Mesenchymal stem cell (in vitro differentiated cells and primary cell): ENCODE measurements at regions not wholly inside any gene's neighbourhood (a gene's known extent, or its start where the extent isn't known, plus 50 kb on each side); places are given as distances from the start of the nearest gene placed in this dataset.

Experiments used
- DNase-seq: peaks from one replicate; pipeline ENCODE4 v3.0.0-alpha.2; 2013
- H2AFZ ChIP-seq: one replicate; pipeline ENCODE4 v1.6.1; 2013; ENCODE audit warnings: low read depth, mild to moderate bottlenecking, control low read depth, inconsistent platforms, low read length, moderate library complexity
- H2AK5ac ChIP-seq: 2 replicates; pipeline ENCODE4 v1.6.1; 2013; ENCODE audit warnings: low read length, moderate library complexity, mild to moderate bottlenecking, inconsistent platforms; ENCODE audit not compliant: severe bottlenecking
- H2BK120ac ChIP-seq: one replicate; pipeline ENCODE4 v1.6.1; 2013; ENCODE audit warnings: low read depth, mild to moderate bottlenecking, inconsistent platforms, low read length, moderate library complexity
- H2BK12ac ChIP-seq, 2 experiments: one replicate each; pipeline ENCODE4 v1.6.1; 2013; ENCODE audit warnings: inconsistent platforms in 2 of 2, low read length in 2 of 2, mild to moderate bottlenecking in 2 of 2, moderate library complexity in 2 of 2, control low read depth in 1 of 2
- H2BK15ac ChIP-seq: one replicate; pipeline ENCODE4 v1.6.1; 2013; ENCODE audit warnings: mild to moderate bottlenecking, low read depth, inconsistent platforms; ENCODE audit not compliant: poor library complexity, severe bottlenecking
- H2BK5ac ChIP-seq: 2 replicates; pipeline ENCODE4 v1.6.1; 2013; ENCODE audit warnings: low read depth, mild to moderate bottlenecking, low read length, control low read depth, inconsistent platforms; ENCODE audit not compliant: poor library complexity, severe bottlenecking
- H3K14ac ChIP-seq, 2 experiments: one replicate each; pipeline ENCODE4 v1.6.1; 2013; ENCODE audit warnings: inconsistent platforms in 2 of 2, low read length in 2 of 2, control low read depth in 1 of 2, mild to moderate bottlenecking in 1 of 2, moderate library complexity in 1 of 2
- H3K18ac ChIP-seq, 2 experiments: one replicate each; pipeline ENCODE4 v1.6.1; 2013; ENCODE audit warnings: inconsistent platforms in 2 of 2, low read length in 2 of 2, control low read depth in 1 of 2, low read depth in 1 of 2, mild to moderate bottlenecking in 1 of 2
- H3K23ac ChIP-seq, 2 experiments: one replicate each; pipeline ENCODE4 v1.6.1; 2013; ENCODE audit warnings: inconsistent platforms in 2 of 2, low read length in 2 of 2, mild to moderate bottlenecking in 2 of 2, moderate library complexity in 2 of 2, control low read depth in 1 of 2
- H3K27ac ChIP-seq: 2 replicates; pipeline ENCODE4 v1.5.1; 2013; ENCODE audit warnings: mild to moderate bottlenecking, moderate library complexity, low read length, control low read depth, inconsistent platforms; ENCODE audit not compliant: poor library complexity, severe bottlenecking
- H3K27me3 ChIP-seq, 2 experiments: 2 replicates each; pipeline versions ENCODE4 v1.6.1 to v1.7.0; 2013; ENCODE audit warnings: low read length in 2 of 2, mild to moderate bottlenecking in 2 of 2, moderate library complexity in 2 of 2, control low read depth in 1 of 2, inconsistent platforms in 1 of 2; ENCODE audit not compliant: control insufficient read depth in 1 of 2, insufficient read depth in 1 of 2
- H3K36me3 ChIP-seq, 2 experiments: 2 replicates each; pipeline versions ENCODE4 v1.6.1 to v1.7.0; 2013; ENCODE audit warnings: low read length in 2 of 2, control low read depth in 1 of 2, inconsistent platforms in 1 of 2, low read depth in 1 of 2, mild to moderate bottlenecking in 1 of 2; ENCODE audit not compliant: insufficient read depth in 2 of 2, control insufficient read depth in 1 of 2
- H3K4ac ChIP-seq, 2 experiments: one replicate each; pipeline ENCODE4 v1.6.1; 2013; ENCODE audit warnings: inconsistent platforms in 2 of 2, low read length in 2 of 2, mild to moderate bottlenecking in 2 of 2, moderate library complexity in 2 of 2, control low read depth in 1 of 2, low read depth in 1 of 2
- H3K4me1 ChIP-seq: 2 replicates; pipeline ENCODE4 v1.6.1; 2013; ENCODE audit warnings: low read depth, low read length, control low read depth; ENCODE audit not compliant: control insufficient read depth, insufficient read depth
- H3K4me2 ChIP-seq: 2 replicates; pipeline ENCODE4 v1.6.1; 2013; ENCODE audit warnings: low read length, mild to moderate bottlenecking, inconsistent platforms; ENCODE audit not compliant: poor library complexity, severe bottlenecking
- H3K4me3 ChIP-seq, 2 experiments: 2 replicates each; pipeline versions ENCODE4 v1.5.1 to v1.7.0; 2013; ENCODE audit warnings: low read length in 2 of 2, mild to moderate bottlenecking in 2 of 2, control low read depth in 1 of 2, low read depth in 1 of 2; ENCODE audit not compliant: insufficient read depth in 1 of 2
- H3K79me1 ChIP-seq: replicated peaks from 2 replicates; pipeline ENCODE4 v1.6.1; 2013; ENCODE audit warnings: mild to moderate bottlenecking, control low read depth, low read length, inconsistent platforms; ENCODE audit not compliant: poor library complexity, severe bottlenecking
- H3K9ac ChIP-seq: 2 replicates; pipeline ENCODE4 v1.7.0; 2013; ENCODE audit warnings: mild to moderate bottlenecking, low read length, moderate library complexity
- H3K9me3 ChIP-seq: 2 replicates; pipeline ENCODE4 v1.7.0; 2013; ENCODE audit warnings: mild to moderate bottlenecking, low read length; ENCODE audit not compliant: control insufficient read depth
- H4K8ac ChIP-seq: one replicate; pipeline ENCODE4 v1.6.1; 2013; ENCODE audit warnings: inconsistent platforms, mild to moderate bottlenecking, low read length, moderate library complexity
- H4K91ac ChIP-seq: one replicate; pipeline ENCODE4 v1.6.1; 2013; ENCODE audit warnings: mild to moderate bottlenecking, low read length, inconsistent platforms
- WGBS: methylation state at CpG from one replicate; pipeline ENCODE4 v1.1.7; 2013; ENCODE audit warnings: mixed read lengths; 5-methylcytosine and 5-hydroxymethylcytosine counted together

DNA sequence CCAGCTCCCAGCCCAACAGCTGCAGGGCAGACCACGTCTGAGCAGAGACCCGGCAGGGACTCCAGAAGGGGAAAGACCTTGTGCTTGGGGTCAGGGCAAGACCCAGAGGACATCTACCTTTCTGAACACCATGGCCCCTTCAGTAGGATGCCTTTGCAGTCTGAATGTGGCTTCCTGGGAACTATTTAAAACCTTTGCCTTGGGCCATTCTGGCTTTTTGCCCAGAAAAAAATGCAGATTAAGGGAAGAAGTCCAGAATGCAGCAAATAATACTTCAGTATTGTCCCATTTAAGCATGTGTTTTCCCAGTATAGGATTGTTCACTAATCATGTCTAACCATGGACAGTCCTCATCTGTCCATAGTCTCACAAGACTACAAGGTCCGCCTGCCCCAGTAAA is 67.5 kb upstream of the ERCC6L2 start:
- no peak overlapping the region for H2BK5ac ChIP-seq
- peaks cover 0 to 3% of the 10 kb centered on the region in 2 experiments for H3K27me3 ChIP-seq
- no peaks in the 10 kb centered on the region for H3K79me1 ChIP-seq
- H3K18ac ChIP-seq = peak overlapping the region; percentile 7 to 99
- H3K4me2 ChIP-seq = no peak overlapping the region
- H4K91ac ChIP-seq = peak overlapping the region; percentile 81
- no peaks in the 10 kb centered on the region for H3K9me3 ChIP-seq
- 44% methylated on average over 3 of the region's 3 CpGs for WGBS
- peak; percentile 61 for DNase-seq
- peaks cover 3% of the 10 kb centered on the region for H3K4me1 ChIP-seq
- H2BK120ac ChIP-seq = peak overlapping the region; percentile 39
- H3K14ac ChIP-seq = peak overlapping the region in 1 of 2 experiments; percentile 90
- peak overlapping the region; percentile 6 for H3K27ac ChIP-seq
- H3K23ac ChIP-seq = peak overlapping the region in 1 of 2 experiments; percentile 72
- no peak overlapping the region for H3K9ac ChIP-seq
- no peak overlapping the region for H3K4me3 ChIP-seq
- no peak overlapping the region for H2AK5ac ChIP-seq
- H2AFZ ChIP-seq = no peak overlapping the region
- no peaks in the 10 kb centered on the region for H3K36me3 ChIP-seq
- peak overlapping the region in 1 of 2 experiments; percentile 96 for H3K4ac ChIP-seq
- H2BK15ac ChIP-seq = peak overlapping the region; percentile 44
- peak overlapping the region; percentile 9 to 99 for H2BK12ac ChIP-seq
- peak overlapping the region; percentile 47 for H4K8ac ChIP-seq

DNA sequence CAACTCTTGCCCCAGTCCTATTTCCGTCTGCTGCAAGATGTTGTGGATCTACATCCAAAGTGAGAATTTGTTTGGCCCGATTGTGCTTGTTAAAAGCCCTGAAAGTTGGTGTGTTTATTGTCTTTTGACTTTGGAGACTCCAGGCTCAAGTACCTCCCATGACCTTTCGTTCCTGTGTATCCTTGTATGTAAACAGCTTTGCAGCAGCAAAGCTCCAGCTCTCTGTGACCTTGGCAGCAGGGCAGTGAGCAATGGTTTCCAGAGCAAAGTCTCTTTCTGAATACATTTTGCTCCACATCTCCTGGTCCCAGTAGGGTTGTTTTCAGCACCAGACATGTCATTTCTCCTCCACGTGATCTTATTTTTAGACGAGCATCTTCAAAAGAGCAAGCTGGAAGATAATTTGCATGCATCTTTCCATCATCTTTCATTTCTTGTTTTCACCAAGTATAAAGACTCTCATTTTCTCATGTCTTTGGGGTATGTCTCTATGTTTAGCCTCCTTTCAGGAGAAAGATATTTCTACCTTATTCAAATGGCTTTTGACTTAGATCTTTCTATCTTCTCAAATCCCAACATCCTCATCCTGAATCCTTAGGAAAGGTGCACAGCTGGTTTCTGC is 68.1 kb upstream of the ERCC6L2 start:
- Histone ChIP-seq H3K14ac (peak overlapping the region in 1 of 2 experiments; percentile 90), H3K4me1 (peaks cover 3% of the 10 kb centered on the region), H2BK120ac (no peak overlapping the region), H2AFZ (no peak overlapping the region), H4K91ac (peak overlapping the region; percentile 81), H3K4me2 (no peak overlapping the region), H3K79me1 (no peaks in the 10 kb centered on the region), H3K18ac (peak overlapping the region; percentile 7 to 99), H3K27me3 (peaks cover 0 to 3% of the 10 kb centered on the region in 2 experiments), H2AK5ac (no peak overlapping the region), H2BK15ac (no peak overlapping the region), H3K4me3 (no peak overlapping the region), H3K9ac (no peak overlapping the region), H4K8ac (no peak overlapping the region), H2BK12ac (peak overlapping the region; percentile 9 to 99), H3K36me3 (no peaks in the 10 kb centered on the region), H3K4ac (peak overlapping the region in 1 of 2 experiments; percentile 96), H3K27ac (peak overlapping the region; percentile 6), H3K23ac (no peak overlapping the region), H3K9me3 (no peaks in the 10 kb centered on the region), H2BK5ac (no peak overlapping the region)
- WGBS = 9% methylated on average over 5 of the region's 5 CpGs
- DNase-seq = peak; percentile 95

DNA sequence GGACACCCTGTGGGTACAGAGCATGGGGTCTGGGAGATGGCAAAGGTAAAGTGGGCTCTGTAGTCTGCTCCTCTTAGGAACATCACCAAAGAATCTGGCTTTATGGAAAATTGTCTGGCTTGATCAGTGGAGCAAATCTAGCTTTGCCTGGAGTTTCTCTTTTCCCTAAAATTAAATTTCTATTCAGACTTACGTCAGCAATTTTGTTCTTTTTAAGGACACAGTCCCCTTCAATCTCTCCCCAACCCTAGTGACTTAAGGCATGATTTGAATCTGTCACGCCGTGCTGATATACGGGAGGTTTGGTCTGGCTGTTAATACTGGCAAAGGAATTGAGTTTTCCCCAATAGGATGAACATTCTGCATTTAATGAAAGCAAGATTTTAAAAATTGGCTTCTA is 72.3 kb upstream of the ERCC6L2 start:
- no peaks in the 10 kb centered on the region for H3K9me3 ChIP-seq
- H3K4me2 ChIP-seq = no peak overlapping the region
- no peak overlapping the region for H3K23ac ChIP-seq
- no peak overlapping the region for H4K91ac ChIP-seq
- no peak overlapping the region for H2BK12ac ChIP-seq
- WGBS = 86% methylated on average over 1 of the region's 4 CpGs
- H2BK5ac ChIP-seq = no peak overlapping the region
- H2BK15ac ChIP-seq = no peak overlapping the region
- no peak overlapping the region for H3K27ac ChIP-seq
- no peak overlapping the region for H3K4me3 ChIP-seq
- DNase-seq = no peak
- H2BK120ac ChIP-seq = no peak overlapping the region
- H3K4ac ChIP-seq = no peak overlapping the region
- no peak overlapping the region for H3K14ac ChIP-seq
- no peaks in the 10 kb centered on the region for H3K79me1 ChIP-seq
- no peak overlapping the region for H4K8ac ChIP-seq
- H3K9ac ChIP-seq = no peak overlapping the region
- H2AFZ ChIP-seq = no peak overlapping the region
- H2AK5ac ChIP-seq = no peak overlapping the region
- H3K36me3 ChIP-seq = no peaks in the 10 kb centered on the region
- H3K4me1 ChIP-seq = peaks cover 3% of the 10 kb centered on the region
- no peak overlapping the region for H3K18ac ChIP-seq
- no peaks in the 10 kb centered on the region for H3K27me3 ChIP-seq

DNA sequence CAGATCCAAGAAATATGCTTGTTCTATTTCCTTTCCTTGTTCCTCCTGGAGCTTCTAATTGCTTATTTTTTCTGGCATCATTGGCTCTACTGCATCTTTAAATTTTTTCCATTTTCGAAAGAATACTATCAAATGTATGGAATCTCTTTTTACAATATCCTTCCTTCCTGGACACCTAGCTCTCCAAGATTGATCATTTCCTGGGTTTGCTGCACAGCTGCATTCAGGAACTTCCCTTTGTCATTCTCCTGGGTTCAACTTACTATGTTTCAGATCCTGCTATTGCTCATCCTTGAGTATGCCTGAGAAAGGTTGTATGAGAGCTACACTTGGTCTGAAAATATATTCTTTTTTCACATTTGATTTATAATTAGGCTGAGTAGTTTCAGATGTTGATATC is 73.7 kb upstream of the ERCC6L2 start:
- no peaks in the 10 kb centered on the region for H3K27me3 ChIP-seq
- H3K18ac ChIP-seq = no peak overlapping the region
- 51% methylated on average over 1 of the region's 1 CpG for WGBS
- peaks cover 1% of the 10 kb centered on the region for H3K4me1 ChIP-seq
- H2AK5ac ChIP-seq = no peak overlapping the region
- no peak for DNase-seq
- H3K9ac ChIP-seq = no peak overlapping the region
- H2BK5ac ChIP-seq = no peak overlapping the region
- no peak overlapping the region for H2BK120ac ChIP-seq
- H3K9me3 ChIP-seq = no peaks in the 10 kb centered on the region
- H3K79me1 ChIP-seq = no peaks in the 10 kb centered on the region
- no peak overlapping the region for H3K23ac ChIP-seq
- H3K4ac ChIP-seq = no peak overlapping the region
- no peak overlapping the region for H3K4me2 ChIP-seq
- H3K4me3 ChIP-seq = no peak overlapping the region
- H4K8ac ChIP-seq = no peak overlapping the region
- H2AFZ ChIP-seq = no peak overlapping the region
- H3K14ac ChIP-seq = no peak overlapping the region
- H2BK12ac ChIP-seq = no peak overlapping the region
- no peak overlapping the region for H3K27ac ChIP-seq
- H2BK15ac ChIP-seq = no peak overlapping the region
- H3K36me3 ChIP-seq = no peaks in the 10 kb centered on the region
- no peak overlapping the region for H4K91ac ChIP-seq
